NCI-H460 (cell line): ENCODE measurements at regions not wholly inside any gene's neighbourhood (a gene's known extent, or its start where the extent isn't known, plus 50 kb on each side); places are given as distances from the start of the nearest gene placed in this dataset.

Experiments used
- DNase-seq: peaks from one replicate; pipeline ENCODE4 v3.0.0-alpha.2; 2016; ENCODE audit warnings: low read depth; ENCODE audit errors: extremely low read depth

DNA sequence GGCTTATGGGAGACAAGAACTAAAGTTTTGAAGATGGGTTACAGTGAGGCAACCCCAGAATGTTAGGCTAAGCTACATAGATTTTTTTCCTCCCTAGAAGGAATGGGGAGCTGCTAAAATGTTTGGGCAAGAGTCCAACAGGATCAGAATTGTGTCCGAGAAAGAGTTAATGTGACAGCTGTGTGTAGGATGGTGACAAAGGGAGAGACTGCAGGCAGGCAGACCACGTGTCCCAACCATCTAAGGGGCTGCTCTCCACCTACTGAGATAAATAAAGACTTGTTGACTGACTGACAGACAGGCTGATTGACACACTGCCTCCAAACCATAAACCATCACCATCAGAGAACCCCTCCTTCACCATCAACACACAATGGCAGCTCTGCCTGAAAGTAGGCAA lies 133.7 kb upstream of the CTTNBP2NL start:
- no peak for DNase-seq

DNA sequence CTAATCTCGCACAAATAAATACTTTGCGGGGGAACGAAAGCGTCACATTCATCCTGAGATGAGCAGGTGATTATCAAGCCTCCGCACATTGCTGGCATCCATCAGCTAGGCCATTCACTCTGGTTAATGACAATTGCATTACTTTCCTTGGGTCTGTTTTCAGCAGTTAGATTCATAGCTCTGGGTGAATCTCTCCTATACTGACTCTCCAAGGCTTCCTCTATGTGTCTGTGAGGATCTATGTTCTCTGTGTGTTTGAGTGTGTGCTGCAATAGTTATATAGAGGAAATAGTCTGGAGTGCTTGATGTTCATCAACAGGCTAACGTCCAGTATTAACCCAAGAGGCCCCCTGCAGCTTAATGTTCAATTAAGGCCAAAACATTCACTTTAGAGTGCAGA lies 133.0 kb upstream of the CTTNBP2NL start:
- DNase-seq, result no peak

DNA sequence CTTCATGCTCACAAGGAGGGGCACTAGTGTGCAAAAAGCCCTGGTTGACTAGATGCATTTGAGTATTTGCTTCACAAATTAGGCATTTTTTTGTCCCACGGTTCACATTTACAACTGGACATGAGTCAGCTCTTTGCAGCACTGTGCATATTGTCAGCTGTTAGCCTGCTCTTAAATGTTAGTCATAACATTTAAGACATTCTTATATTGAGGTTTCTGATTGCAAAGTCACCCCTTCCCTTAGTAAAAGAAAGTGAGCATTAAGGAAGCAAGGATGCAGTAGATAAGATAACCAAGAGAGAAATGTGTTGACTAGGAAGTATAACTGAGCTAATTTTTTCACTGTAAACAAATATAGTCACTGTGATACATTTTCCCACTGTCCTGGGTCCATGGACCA lies 132.6 kb upstream of the CTTNBP2NL start:
- DNase-seq, result no peak

DNA sequence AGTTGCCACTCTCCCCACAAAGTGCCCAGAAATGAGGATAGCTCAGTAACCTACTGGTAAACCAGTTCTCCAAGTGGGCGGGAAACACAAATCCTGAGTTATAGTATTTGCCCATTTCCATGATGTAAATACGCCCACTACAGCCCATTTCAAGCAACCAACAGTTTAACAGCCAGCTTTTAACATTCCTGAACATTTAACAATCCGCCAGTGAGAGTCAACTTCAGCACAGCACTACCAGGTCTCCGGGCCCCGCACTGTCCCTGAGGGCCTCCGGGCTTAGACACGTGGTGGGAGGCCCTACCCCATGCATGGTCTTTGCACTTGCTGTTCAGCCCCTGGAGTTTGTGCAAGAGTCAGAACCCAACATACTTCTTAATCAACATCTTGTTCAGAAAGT lies 132.0 kb upstream of the CTTNBP2NL start:
- DNase-seq, result no peak

DNA sequence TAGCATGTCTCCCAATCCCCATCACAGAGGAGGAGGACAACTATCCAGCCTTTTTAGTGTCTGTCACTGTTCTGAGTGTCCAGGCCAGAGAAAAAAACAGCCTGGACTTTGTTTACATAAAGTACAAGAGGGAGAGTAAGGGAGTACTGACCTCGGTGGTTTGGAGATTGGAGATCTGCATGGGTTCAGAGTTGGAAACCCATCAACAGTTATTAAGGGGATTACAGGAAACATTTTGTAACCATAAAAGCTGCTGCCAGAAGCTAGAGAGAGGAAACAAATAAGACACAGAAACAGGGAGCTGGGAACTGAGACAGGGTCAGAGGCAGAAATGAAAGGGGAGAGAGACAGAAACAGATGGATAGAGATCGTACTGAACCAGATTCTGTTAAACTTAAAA lies 131.5 kb upstream of the CTTNBP2NL start:
- no peak for DNase-seq

GRCh38 chr1:112265931-112266330 lies 130.1 kb upstream of the CTTNBP2NL start:
- no peak for DNase-seq

DNA sequence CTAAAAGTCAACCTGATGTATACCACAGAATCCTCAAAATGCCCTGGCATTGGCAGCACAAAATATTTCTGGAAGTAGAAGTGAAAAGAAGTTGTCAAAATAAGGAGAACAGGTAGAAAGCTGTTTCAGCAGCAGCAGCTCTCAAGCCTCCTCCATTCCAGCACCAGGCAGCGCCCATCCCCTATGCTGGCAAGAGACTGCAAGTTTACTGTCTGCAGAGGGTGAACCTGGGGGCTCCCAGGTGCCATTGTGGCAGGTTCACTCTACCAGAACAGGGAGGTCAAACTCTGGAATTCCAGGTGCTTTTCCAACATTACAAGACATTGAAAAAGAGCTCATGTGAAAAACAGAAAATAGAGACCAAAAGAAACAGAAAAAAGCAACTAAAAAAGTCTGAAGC lies 128.8 kb upstream of the CTTNBP2NL start:
- no peak for DNase-seq

DNA sequence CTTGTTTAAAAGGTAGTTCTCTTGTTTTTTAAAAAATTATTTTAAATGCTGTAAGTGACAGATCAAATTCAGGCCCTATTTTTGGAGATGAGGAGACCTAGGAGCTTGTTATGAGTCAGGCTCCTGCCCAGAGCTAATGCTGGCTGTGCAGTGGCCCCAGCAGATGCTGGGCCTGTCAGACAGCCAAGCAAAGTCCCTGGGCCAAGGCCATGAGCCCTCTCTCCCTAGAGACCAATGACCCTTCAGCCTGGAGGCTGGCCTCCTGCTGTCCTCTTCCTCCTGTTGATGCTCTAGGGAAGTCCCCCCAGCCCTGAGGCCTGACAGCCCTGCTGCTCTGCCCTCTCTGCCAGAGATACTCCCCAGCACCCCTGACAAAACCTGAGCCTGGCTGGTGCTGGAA lies 128.1 kb upstream of the CTTNBP2NL start:
- DNase-seq, result no peak

DNA sequence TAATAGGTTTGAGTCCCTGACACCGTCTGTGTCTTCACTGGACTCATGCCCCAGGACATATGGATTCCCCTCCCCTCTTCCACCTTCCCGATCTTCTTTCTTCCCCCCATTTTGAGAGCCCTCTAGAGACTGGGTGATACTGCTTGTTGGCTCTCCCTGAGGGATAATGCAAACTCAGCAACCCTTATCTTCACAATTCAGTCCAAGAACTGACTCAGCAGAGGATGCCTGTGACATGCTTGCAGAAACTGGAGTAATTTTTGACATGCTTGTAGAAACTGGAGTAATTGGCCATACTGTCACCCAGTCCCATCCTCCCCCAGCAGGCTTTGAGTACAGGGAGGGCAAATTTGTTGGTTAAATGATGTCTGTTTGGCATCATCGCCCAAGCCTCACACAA lies 127.6 kb upstream of the CTTNBP2NL start:
- no peak for DNase-seq

DNA sequence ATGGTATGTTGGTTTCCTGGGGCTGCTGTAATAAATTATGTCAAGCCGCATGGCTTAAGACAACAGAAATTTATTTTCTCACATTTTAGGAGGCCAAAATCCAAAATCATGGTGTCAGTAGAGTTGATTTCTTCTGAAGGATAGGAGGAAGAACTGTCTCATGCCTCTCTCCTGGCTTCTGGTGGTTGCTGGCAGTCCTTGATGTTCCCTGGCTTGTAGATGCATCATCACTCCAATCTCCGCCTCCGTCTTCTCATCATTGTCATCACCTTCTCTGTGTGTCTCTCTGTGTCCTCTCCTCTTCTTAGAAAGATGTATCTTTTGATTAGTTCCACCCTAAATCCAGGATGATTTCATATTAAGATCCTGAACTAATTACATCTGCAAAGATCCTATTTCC lies 124.7 kb upstream of the CTTNBP2NL start:
- no peak for DNase-seq

- DNase-seq, result no peak
These were observed 123.8 kb upstream of the CTTNBP2NL start for GRCh38 chr1:112272101-112272772.

- DNase-seq, result no peak
These were observed 111.2 kb upstream of the CTTNBP2NL start for GRCh38 chr1:112284796-112285195.

DNA sequence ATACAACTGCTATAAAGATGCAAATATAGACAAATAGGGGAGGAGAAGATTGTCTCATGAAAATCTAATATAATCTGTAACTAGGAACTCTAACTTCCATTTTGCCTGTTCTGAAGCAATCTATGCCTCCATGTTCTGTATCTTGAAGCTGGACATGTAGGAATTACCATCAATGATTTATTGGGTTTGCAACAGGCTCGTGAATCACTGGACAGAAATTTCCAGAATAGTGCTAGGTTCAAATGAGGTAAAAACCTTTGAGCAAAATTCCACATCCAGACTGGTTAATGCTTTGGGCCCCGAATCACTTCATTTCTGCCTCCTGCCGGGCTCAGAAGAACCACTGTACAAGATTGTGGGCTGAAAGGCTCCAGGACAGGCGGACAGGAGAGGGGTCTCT lies 110.7 kb upstream of the CTTNBP2NL start:
- no peak for DNase-seq

- no peak for DNase-seq
These were observed 110.3 kb upstream of the CTTNBP2NL start for GRCh38 chr1:112285746-112286145.

DNA sequence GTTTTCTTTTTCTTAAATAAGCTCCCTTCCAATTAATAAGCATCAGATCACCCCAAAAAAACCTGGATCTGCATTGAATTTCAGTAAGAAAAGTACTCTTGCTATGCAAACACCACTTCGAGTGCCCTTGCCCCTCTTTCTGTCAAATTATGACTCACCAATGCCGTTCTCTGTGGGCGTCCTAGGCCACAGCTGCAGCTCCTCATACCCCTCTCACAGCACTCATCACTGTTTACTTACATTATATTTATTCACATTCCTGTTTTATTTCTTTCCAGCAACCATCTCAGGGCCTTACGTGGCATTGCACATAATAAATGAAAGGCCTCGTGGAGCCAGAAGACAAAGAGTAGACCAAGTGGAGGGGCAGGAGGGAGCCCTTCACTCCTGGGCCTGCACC lies 99.1 kb upstream of the CTTNBP2NL start:
- DNase-seq, result no peak

- no peak for DNase-seq
These were observed 98.5 kb upstream of the CTTNBP2NL start for GRCh38 chr1:112297536-112297935.

DNA sequence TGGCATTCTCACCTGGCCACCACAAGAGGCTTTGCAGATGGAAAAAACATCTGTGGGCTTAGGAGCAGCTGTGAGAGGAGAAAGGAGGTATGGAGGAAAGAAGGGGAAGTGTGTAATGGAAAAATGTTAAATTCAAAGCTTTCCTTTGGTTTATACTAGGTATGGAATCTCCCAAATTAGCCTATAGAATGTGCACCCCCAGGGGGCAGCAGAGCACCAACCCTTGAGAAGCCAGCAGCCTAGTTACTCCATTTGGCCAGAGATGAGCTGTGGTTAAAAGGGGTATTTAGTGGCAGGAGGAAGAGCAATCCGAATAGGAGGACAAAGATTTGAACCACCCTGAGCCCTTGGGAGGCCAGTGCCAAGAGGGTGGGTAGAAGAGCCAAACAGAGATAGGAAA lies 97.5 kb upstream of the CTTNBP2NL start:
- DNase-seq, result peak; percentile 13

DNA sequence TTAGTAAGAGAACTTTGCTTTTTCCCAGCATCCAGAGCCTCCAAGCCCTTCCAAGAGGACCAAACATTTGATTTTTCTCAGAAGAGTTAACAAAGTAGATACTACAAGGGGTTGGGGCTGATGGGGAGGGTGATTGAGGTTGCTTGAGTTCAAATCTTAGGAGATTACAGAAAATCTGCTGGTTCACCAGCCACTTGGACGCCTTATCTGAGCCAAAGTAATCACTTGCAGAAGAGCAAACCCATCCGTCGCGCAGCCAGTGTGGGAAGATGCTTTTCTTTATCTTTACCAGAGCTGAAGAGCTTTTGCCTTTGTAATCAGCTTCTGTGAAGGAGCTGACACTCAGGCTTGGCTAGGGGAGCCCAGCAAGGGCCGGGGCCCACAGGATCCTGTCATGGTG lies 91.9 kb upstream of the CTTNBP2NL start:
- DNase-seq, result no peak

DNA sequence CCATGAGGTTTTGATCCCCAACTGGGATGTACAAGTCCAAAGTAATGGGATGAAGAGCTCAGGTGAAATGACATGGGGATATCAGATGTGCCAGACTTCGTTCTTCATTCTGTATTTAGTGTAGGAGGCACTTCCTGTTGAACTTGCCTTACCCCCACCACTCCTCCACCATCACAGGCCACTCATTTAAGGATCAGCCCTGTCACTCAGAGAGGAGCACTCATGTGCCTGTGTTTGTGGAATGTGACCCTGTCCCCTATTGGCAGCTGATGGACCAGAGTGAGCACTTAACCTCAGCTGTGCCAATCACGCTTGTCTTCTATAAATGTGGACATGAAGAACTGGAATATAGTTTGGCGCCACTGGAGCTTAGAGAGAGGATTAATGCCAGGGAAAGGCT lies 91.4 kb upstream of the CTTNBP2NL start:
- DNase-seq, result no peak

- no peak for DNase-seq
These were observed 88.0 kb upstream of the CTTNBP2NL start for GRCh38 chr1:112307930-112308591.

- DNase-seq, result no peak
These were observed 87.3 kb upstream of the CTTNBP2NL start for GRCh38 chr1:112308716-112309115.

GRCh38 chr1:112309499-112309898 lies 86.5 kb upstream of the CTTNBP2NL start:
- no peak for DNase-seq

DNA sequence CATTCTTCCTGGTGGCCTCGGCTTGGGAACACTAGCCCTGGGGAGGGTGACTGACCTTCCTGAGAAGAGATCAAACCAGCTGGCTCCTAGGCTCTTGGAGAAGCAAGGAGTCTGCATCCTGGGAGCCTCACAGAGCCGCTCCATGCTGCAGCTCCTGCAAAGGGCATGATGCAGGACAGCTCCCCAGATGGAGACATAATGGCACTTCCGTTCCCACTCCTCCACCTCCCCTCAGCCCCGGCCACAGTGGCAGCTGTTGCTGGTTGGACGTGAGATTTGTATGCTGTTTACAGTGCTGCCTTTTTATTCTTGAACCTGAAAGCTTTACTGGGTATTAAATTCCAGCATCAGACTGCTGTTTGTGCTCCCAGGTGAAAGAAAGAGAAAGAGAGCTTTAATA lies 83.7 kb upstream of the CTTNBP2NL start:
- no peak for DNase-seq
